ENCODE measurements at regions not wholly inside any gene's neighbourhood (a gene's known extent, or its start where the extent isn't known, plus 50 kb on each side); places are given as distances from the start of the nearest gene placed in this dataset.

DNA sequence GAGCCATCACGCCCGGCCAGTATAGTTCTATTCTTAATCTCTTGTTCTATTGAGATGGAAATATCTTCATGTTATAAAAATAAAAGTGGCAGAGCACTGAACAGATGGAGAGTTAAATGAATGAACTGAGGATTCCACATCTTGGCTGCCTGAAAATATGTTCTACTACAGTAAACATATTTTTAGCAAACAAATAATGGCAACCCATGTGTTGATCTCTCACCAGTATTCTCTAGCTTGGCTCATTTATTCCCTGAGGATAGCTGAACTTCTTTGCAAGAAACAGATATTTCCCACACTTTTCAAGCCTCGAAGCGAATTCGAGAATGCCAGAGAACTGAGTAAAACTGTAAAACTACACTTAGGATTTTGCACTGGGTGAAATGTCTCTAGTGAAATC lies 58.9 kb downstream of the DIRAS3 start:
- H3K9ac ChIP-seq (ENCODE audit: low read length): no peak overlapping the region
- POLR2A ChIA-PET (ENCODE audit: unreplicated experiment): no interaction called here
- H3K4me1 ChIP-seq (ENCODE audit: insufficient read depth, low read length): peaks cover 6% of the 10 kb centered on the region; the same call in 1 of the 2 replicates
- TF ChIP-seq EZH2phosphoT487 (IDR thresholded peaks at IDR 0.05; ENCODE audit: borderline replicate concordance, low read length): no peak
- no peak for TF ChIP-seq CTCF (conservative IDR thresholded peaks at IDR 0.05; ENCODE audit: low read depth, low read length)
- TF ChIP-seq EZH2 (IDR thresholded peaks at IDR 0.05; ENCODE audit: low read length, unreplicated experiment): no peak
- H3K36me3 ChIP-seq (ENCODE audit: low read depth, low read length): no peaks in the 10 kb centered on the region
- H3K9me2 ChIP-seq (replicated peaks; ENCODE audit: low read length): no peaks in the 10 kb centered on the region; the same call in 1 of the 2 replicates
- H3K27ac ChIP-seq (ENCODE audit: low read length): no peak overlapping the region
- no peak overlapping the region for H2AFZ ChIP-seq (ENCODE audit: low read length)
- intact Hi-C loops (cut with micrococcal nuclease): no loop called here
- H3K4me3 ChIP-seq (ENCODE audit: low read length): no peak overlapping the region
- no peaks in the 10 kb centered on the region for H3K27me3 ChIP-seq (ENCODE audit: low read length)
- no TSS peak for BruUV-seq (replicated peaks)
- no peaks in the 10 kb centered on the region for H4K20me1 ChIP-seq (ENCODE audit: low read length)
- H3K79me2 ChIP-seq (ENCODE audit: low read length): no peaks in the 10 kb centered on the region
- H3F3A ChIP-seq (ENCODE audit: low read length, unreplicated experiment): no peaks in the 10 kb centered on the region
- ATAC-seq: no peak
- DNase-seq: no peak
- CTCF ChIA-PET: no interaction called here
- no peak overlapping the region for H3K4me2 ChIP-seq (ENCODE audit: low read length)
- no peaks in the 10 kb centered on the region for H3K9me3 ChIP-seq (ENCODE audit: low read length)

DNA sequence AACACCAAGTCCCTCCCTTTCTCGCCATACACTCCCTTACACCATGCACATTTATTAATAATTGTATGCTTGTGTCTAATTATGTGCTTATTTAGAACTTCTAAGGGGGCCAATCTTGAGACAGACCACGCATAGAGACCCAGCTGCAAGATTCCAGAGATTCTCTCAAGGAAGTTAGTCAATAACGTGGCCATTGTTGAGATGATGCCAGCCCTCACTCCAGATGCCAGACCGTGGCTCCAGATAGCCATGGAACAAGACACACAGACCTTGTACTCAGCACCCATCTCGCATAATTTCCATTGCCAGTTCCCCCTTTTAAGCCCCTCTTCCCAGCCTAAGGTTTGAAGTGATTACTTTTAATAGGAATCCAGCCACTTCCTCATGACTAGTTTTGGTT lies 62.4 kb downstream of the DIRAS3 start:
- ATAC-seq (no peak), DNase-seq (no peak)
- no peak overlapping the region for H3K4me3 ChIP-seq (ENCODE audit: low read length)
- H3K79me2 ChIP-seq (ENCODE audit: low read length): no peaks in the 10 kb centered on the region
- BruUV-seq (replicated peaks): no TSS peak
- no peak overlapping the region for H2AFZ ChIP-seq (ENCODE audit: low read length)
- POLR2A ChIA-PET (ENCODE audit: unreplicated experiment): no interaction called here
- intact Hi-C loops (cut with micrococcal nuclease): no loop called here
- CTCF ChIA-PET: no interaction called here
- no peaks in the 10 kb centered on the region; the same call in 1 of the 2 replicates for H3K9me2 ChIP-seq (replicated peaks; ENCODE audit: low read length)
- peaks cover 6% of the 10 kb centered on the region; the same call in 1 of the 2 replicates for H3K4me1 ChIP-seq (ENCODE audit: insufficient read depth, low read length)
- no peak for TF ChIP-seq EZH2 (IDR thresholded peaks at IDR 0.05; ENCODE audit: low read length, unreplicated experiment)
- no peak for TF ChIP-seq EZH2phosphoT487 (IDR thresholded peaks at IDR 0.05; ENCODE audit: borderline replicate concordance, low read length)
- TF ChIP-seq CTCF (conservative IDR thresholded peaks at IDR 0.05; ENCODE audit: low read depth, low read length): no peak
- no peaks in the 10 kb centered on the region for H3K27me3 ChIP-seq (ENCODE audit: low read length)
- peak overlapping the region; percentile 75 for H3K27ac ChIP-seq (ENCODE audit: low read length)
- no peaks in the 10 kb centered on the region for H3K36me3 ChIP-seq (ENCODE audit: low read depth, low read length)
- no peak overlapping the region for H3K4me2 ChIP-seq (ENCODE audit: low read length)
- H3K9ac ChIP-seq (ENCODE audit: low read length): peak overlapping the region; percentile 17; the same call in 1 of the 2 replicates
- H4K20me1 ChIP-seq (ENCODE audit: low read length): no peaks in the 10 kb centered on the region
- H3F3A ChIP-seq (ENCODE audit: low read length, unreplicated experiment): no peaks in the 10 kb centered on the region
- H3K9me3 ChIP-seq (ENCODE audit: low read length): no peaks in the 10 kb centered on the region

DNA sequence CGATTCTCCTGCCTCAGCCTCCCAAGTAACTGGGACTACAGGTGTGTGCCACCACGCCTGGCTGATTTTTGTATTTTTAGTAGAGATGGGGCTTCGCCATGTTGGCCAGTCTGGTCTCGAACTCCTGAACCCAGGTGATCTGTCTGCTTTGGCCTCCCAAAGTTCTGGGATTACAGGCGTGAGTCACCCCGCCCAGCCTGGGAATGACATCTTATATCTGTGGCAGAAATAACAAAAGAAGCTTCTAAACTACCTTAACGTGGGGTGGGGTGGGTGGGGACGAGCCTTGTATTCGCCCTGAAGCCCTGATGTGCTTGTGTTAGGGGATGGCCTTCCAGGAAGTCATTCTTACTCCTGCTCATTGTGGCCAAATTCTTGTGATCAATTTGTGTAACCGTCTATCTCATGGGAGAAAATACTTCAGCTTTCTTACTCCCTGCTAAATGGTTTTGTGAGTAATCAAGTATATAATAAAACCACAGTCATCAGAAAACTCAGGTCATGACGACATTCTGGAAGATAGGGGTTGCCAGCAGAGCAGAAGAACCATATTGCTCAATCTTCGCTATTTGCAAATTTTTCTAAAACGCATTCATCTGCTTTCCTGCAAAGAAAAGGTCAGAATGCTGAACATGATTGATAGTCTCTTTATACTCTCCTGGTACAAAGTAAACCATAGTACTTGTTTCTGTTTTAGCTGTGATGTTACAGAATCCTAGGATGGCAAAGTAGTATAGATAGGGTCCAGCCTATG lies 63.2 kb downstream of the DIRAS3 start:
- no peak for TF ChIP-seq CTCF (conservative IDR thresholded peaks at IDR 0.05; ENCODE audit: low read depth, low read length)
- TF ChIP-seq EZH2 (IDR thresholded peaks at IDR 0.05; ENCODE audit: low read length, unreplicated experiment): no peak
- no peak for TF ChIP-seq EZH2phosphoT487 (IDR thresholded peaks at IDR 0.05; ENCODE audit: borderline replicate concordance, low read length)
- no TSS peak for BruUV-seq (replicated peaks)
- H3K27me3 ChIP-seq (ENCODE audit: low read length): no peaks in the 10 kb centered on the region
- H3K4me3 ChIP-seq (ENCODE audit: low read length): no peak overlapping the region
- no peaks in the 10 kb centered on the region for H3K79me2 ChIP-seq (ENCODE audit: low read length)
- no peaks in the 10 kb centered on the region for H4K20me1 ChIP-seq (ENCODE audit: low read length)
- H3K27ac ChIP-seq (ENCODE audit: low read length): peak overlapping the region; percentile 75
- peak; percentile 31; the same call in 1 of the 2 replicates for ATAC-seq
- CTCF ChIA-PET: no interaction called here
- no peaks in the 10 kb centered on the region; the same call in 1 of the 2 replicates for H3K9me2 ChIP-seq (replicated peaks; ENCODE audit: low read length)
- H3K4me1 ChIP-seq (ENCODE audit: insufficient read depth, low read length): peaks cover 6% of the 10 kb centered on the region; the same call in 1 of the 2 replicates
- no peak overlapping the region for H3K4me2 ChIP-seq (ENCODE audit: low read length)
- peak overlapping the region; percentile 31; the same call in 1 of the 2 replicates for H3K9ac ChIP-seq (ENCODE audit: low read length)
- H3K9me3 ChIP-seq (ENCODE audit: low read length): no peaks in the 10 kb centered on the region
- H3F3A ChIP-seq (ENCODE audit: low read length, unreplicated experiment): no peaks in the 10 kb centered on the region
- peak; percentile 68 for DNase-seq
- POLR2A ChIA-PET (ENCODE audit: unreplicated experiment): no interaction called here
- H2AFZ ChIP-seq (ENCODE audit: low read length): no peak overlapping the region
- no peaks in the 10 kb centered on the region for H3K36me3 ChIP-seq (ENCODE audit: low read depth, low read length)
- intact Hi-C loops (cut with micrococcal nuclease): no loop called here

Data from PC-3 (cell line).